ENCODE measurements at regions not wholly inside any gene's neighbourhood (a gene's known extent, or its start where the extent isn't known, plus 50 kb on each side); places are given as distances from the start of the nearest gene placed in this dataset.

DNA sequence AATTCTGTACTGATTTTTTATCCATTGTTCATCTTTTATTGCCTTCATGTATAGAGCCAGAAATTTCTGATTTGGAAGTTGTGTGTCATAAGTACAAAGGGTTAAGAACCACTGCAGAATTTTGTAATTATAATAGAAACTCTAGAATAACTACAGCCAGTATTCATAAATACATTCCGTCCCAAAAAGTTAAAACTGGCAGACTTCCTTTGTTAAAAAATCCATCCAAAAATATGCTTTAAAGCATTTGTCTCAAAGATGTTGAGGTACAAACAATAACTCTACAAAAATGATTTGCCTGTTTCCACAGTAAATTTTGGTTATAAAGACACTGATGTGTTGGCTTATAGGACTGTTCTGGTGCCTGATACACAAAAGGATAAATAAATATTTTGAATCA is 436.6 kb downstream of the DTWD2 start:
- H3K9ac ChIP-seq (ENCODE audit: insufficient read depth in 1 of 2, low read length in 2 of 2) = no peak overlapping the region
- H3K4me1 ChIP-seq (ENCODE audit: control insufficient read depth in 5 of 5, insufficient read depth in 5 of 5, low read length in 5 of 5) = peaks cover 0 to 6% (median 0%) of the 10 kb centered on the region in 5 donors
- no peak for ATAC-seq (ENCODE audit: insufficient read depth, low FRiP score)
- H3K27me3 ChIP-seq (ENCODE audit: control insufficient read depth in 3 of 3, insufficient read depth in 3 of 3, low read length in 2 of 3) = no peaks in the 10 kb centered on the region
- TF ChIP-seq, protein P1, sequence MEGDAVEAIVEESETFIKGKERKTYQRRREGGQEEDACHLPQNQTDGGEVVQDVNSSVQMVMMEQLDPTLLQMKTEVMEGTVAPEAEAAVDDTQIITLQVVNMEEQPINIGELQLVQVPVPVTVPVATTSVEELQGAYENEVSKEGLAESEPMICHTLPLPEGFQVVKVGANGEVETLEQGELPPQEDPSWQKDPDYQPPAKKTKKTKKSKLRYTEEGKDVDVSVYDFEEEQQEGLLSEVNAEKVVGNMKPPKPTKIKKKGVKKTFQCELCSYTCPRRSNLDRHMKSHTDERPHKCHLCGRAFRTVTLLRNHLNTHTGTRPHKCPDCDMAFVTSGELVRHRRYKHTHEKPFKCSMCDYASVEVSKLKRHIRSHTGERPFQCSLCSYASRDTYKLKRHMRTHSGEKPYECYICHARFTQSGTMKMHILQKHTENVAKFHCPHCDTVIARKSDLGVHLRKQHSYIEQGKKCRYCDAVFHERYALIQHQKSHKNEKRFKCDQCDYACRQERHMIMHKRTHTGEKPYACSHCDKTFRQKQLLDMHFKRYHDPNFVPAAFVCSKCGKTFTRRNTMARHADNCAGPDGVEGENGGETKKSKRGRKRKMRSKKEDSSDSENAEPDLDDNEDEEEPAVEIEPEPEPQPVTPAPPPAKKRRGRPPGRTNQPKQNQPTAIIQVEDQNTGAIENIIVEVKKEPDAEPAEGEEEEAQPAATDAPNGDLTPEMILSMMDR (IDR thresholded peaks at IDR 0.05; ENCODE audit: control extremely low read depth, extremely low read depth) = no peak
- H3K27ac ChIP-seq (ENCODE audit: low read depth in 1 of 2, low read length in 1 of 2) = no peak overlapping the region
- no peak overlapping the region for H3K4me3 ChIP-seq
- H3K36me3 ChIP-seq (ENCODE audit: control insufficient read depth in 4 of 4, insufficient read depth in 4 of 4, low read length in 4 of 4) = no peaks in the 10 kb centered on the region
- 67 to 72% methylated on average over 1 of the region's 1 CpG for WGBS, 2 donors
- no peaks in the 10 kb centered on the region for H3K9me3 ChIP-seq (ENCODE audit: control insufficient read depth in 4 of 4, insufficient read depth in 3 of 4, low read length in 3 of 4)
- DNase-seq = no peak

DNA sequence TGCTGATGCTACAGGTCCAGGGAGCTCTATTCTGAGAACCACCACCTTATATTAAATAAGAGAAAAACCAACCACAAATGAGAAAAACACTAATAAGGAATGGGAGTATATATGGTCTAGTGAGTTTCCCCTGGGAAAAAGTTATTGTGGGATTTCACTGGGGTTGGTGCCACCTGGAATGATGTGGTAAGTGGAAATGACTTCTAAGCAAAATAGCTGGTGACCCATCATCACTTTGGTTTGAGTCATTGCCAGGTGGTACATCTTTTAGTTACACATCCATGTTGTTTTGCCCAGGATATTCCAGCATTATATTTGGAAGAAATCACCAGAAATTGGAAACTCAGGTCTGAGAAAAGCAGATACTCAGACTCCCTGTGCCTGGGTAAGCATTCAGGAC is 437.3 kb downstream of the DTWD2 start:
- Histone ChIP-seq H3K27ac (ENCODE audit: low read depth in 1 of 2, low read length in 1 of 2) (no peak overlapping the region), H3K9me3 (ENCODE audit: control insufficient read depth in 4 of 4, insufficient read depth in 3 of 4, low read length in 3 of 4) (no peaks in the 10 kb centered on the region), H3K36me3 (ENCODE audit: control insufficient read depth in 4 of 4, insufficient read depth in 4 of 4, low read length in 4 of 4) (no peaks in the 10 kb centered on the region), H3K9ac (ENCODE audit: insufficient read depth in 1 of 2, low read length in 2 of 2) (no peak overlapping the region), H3K4me1 (ENCODE audit: control insufficient read depth in 5 of 5, insufficient read depth in 5 of 5, low read length in 5 of 5) (peaks cover 0 to 3% (median 0%) of the 10 kb centered on the region in 5 donors), H3K27me3 (ENCODE audit: control insufficient read depth in 3 of 3, insufficient read depth in 3 of 3, low read length in 2 of 3) (no peaks in the 10 kb centered on the region), H3K4me3 (no peak overlapping the region)
- TF ChIP-seq, protein P1 (IDR thresholded peaks at IDR 0.05; ENCODE audit: control extremely low read depth, extremely low read depth) = no peak
- no peak for DNase-seq
- ATAC-seq (ENCODE audit: insufficient read depth, low FRiP score) = no peak

DNA sequence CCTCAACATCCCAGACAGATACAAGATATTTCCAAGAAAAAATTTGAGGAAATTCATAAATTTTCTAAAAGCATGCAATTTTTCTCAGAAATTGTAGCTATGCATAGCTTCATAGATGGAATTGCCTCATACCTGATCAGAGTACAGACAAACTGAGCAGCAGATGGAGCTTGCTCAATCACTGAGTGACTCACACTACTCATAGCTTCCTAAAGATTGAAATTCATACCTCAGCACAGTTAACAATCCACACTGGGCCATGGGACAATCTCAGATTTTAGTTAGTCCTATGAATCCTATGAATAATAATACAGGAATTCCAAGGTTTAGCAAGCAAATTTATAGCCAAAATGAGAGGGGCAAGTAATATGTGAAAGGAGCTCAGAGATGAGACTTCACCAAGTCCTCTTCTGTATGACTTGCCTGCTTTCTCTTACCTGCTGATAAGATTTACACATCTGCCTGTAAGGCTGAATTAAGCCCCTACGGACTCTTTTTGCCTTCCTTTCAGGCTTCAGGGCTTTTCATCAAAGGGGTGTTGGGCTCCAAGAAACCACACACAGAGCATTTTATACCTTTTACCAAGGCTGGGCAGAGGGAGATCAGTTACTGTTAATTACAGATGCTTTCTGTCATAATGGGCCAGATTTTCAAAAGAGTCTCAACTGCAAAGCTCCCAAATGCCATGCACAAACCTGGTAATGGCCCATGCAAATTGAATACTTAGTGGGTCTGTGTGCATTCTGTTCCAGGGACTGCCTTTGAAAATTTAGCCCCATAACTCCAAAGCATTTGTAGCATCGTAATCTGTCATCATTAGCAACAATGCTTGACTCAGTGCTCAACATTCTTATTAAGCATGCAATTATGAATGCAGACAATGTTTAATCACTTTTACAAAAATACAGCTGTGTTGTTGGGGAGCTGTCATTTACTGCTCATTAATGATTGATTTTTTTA is 439.3 kb downstream of the DTWD2 start:
- no peaks in the 10 kb centered on the region for H3K4me1 ChIP-seq (ENCODE audit: control insufficient read depth in 5 of 5, insufficient read depth in 5 of 5, low read length in 5 of 5)
- no peaks in the 10 kb centered on the region for H3K36me3 ChIP-seq (ENCODE audit: control insufficient read depth in 4 of 4, insufficient read depth in 4 of 4, low read length in 4 of 4)
- H3K27ac ChIP-seq (ENCODE audit: low read depth in 1 of 2, low read length in 1 of 2) = no peak overlapping the region
- DNase-seq (no peak), ATAC-seq (ENCODE audit: insufficient read depth, low FRiP score) (no peak)
- WGBS, 2 donors = 95 to 96% methylated on average over 2 of the region's 2 CpGs
- H3K9ac ChIP-seq (ENCODE audit: insufficient read depth in 1 of 2, low read length in 2 of 2) = no peak overlapping the region
- H3K4me3 ChIP-seq = no peak overlapping the region
- no peaks in the 10 kb centered on the region for H3K9me3 ChIP-seq (ENCODE audit: control insufficient read depth in 4 of 4, insufficient read depth in 3 of 4, low read length in 3 of 4)
- TF ChIP-seq, protein P1 (IDR thresholded peaks at IDR 0.05; ENCODE audit: control extremely low read depth, extremely low read depth) = no peak
- H3K27me3 ChIP-seq (ENCODE audit: control insufficient read depth in 3 of 3, insufficient read depth in 3 of 3, low read length in 2 of 3) = no peaks in the 10 kb centered on the region
